Neural progenitor cell (in vitro differentiated cells): ENCODE measurements at regions not wholly inside any gene's neighbourhood (a gene's known extent, or its start where the extent isn't known, plus 50 kb on each side); places are given as distances from the start of the nearest gene placed in this dataset.

Source experiments
- EZH2 ChIP-seq: fragments of 200-600 bp; sonication (generic); IDR thresholded peaks from 2 replicates; pipeline ENCODE4 v1.6.1; 2017; ENCODE audit warnings: antibody characterized with exemption, mild to moderate bottlenecking, moderate library complexity
- TF ChIP-seq, protein P1 (sequence below): fragments of 200-600 bp; sonication (generic); IDR thresholded peaks from 2 replicates; pipeline ENCODE4 v1.5.1; 2017; ENCODE audit warnings: antibody characterized with exemption, mild to moderate bottlenecking

DNA sequence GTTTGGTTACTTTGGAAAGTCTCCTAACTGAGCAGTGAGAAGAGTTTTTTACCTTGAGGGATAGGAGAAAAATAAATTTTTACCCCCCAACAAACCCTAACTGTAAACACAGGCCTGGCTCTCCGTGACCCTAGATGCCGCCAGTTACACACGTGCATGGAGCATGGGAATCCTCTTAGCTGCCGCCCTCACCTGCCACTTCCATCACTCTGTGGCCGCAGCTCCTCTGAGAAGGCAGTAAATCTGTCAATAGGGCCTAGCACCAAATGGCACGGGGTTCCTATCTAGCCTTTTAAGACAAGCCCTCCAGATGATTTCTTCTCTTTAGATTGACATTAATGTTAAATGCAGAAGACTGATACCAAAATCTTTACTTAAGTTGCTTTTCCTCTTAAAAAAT is 330.3 kb upstream of the FAM241A start:
- TF ChIP-seq, protein P1, sequence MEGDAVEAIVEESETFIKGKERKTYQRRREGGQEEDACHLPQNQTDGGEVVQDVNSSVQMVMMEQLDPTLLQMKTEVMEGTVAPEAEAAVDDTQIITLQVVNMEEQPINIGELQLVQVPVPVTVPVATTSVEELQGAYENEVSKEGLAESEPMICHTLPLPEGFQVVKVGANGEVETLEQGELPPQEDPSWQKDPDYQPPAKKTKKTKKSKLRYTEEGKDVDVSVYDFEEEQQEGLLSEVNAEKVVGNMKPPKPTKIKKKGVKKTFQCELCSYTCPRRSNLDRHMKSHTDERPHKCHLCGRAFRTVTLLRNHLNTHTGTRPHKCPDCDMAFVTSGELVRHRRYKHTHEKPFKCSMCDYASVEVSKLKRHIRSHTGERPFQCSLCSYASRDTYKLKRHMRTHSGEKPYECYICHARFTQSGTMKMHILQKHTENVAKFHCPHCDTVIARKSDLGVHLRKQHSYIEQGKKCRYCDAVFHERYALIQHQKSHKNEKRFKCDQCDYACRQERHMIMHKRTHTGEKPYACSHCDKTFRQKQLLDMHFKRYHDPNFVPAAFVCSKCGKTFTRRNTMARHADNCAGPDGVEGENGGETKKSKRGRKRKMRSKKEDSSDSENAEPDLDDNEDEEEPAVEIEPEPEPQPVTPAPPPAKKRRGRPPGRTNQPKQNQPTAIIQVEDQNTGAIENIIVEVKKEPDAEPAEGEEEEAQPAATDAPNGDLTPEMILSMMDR = no peak
- TF ChIP-seq EZH2 = no peak
